B cell (primary cell): ENCODE measurements at regions not wholly inside any gene's neighbourhood (a gene's known extent, or its start where the extent isn't known, plus 50 kb on each side); places are given as distances from the start of the nearest gene placed in this dataset.

Source experiments
- ATAC-seq: fragments of 200-7000 bp; cut with Tn5 transposase; one replicate; pipeline ENCODE4 v1.10.0; 2021; ENCODE audit warnings: low read depth, mild to moderate bottlenecking, moderate number of reproducible peaks, moderate library complexity
- CTCF ChIA-PET: fragments of 350-600 bp; sonication (Branson Sonifier 250); formaldehyde crosslinking; loops from one replicate; lab custom pipeline; 2021; ENCODE audit warnings: antibody characterized with exemption, inconsistent platforms; lab: Charles Lee
- POLR2A ChIA-PET: fragments of 350-600 bp; sonication (Branson Sonifier 250); formaldehyde crosslinking; loops from one replicate; lab custom pipeline; 2021; ENCODE audit warnings: antibody characterized with exemption; lab: Charles Lee
- DNase-seq: peaks from one replicate; pipeline ENCODE4 v3.0.0; 2013
- H2AFZ ChIP-seq: 2 replicates; pipeline ENCODE4 v1.6.1; 2012; ENCODE audit warnings: mild to moderate bottlenecking, low read depth, low read length; ENCODE audit not compliant: insufficient read depth, poor library complexity, severe bottlenecking
- H3K27ac ChIP-seq, 2 donors: 1 replicate in 1 of 2; 2 replicates in 1 of 2; pipeline ENCODE4 v1.5.1; 2012 to 2013; ENCODE audit warnings: low read length in 2 of 2, mild to moderate bottlenecking in 2 of 2, moderate library complexity in 1 of 2
- H3K27me3 ChIP-seq, 4 experiments: fragments of 200-600 bp in 1 of 4; sonication (generic) in 1 of 4; replicated peaks in 1 of 4; 1 replicate in 2 of 4; 2 replicates in 2 of 4; pipeline versions ENCODE4 v1.6.1 to v1.7.0; 2013 to 2016; ENCODE audit warnings: low read length in 3 of 4, mild to moderate bottlenecking in 2 of 4, mixed read lengths in 1 of 4, moderate library complexity in 1 of 4; ENCODE audit not compliant: insufficient read depth in 4 of 4, control insufficient read depth in 3 of 4; ENCODE audit errors: control extremely low read depth in 1 of 4
- H3K36me3 ChIP-seq, 2 experiments: replicated peaks in 1 of 2; 1 replicate in 1 of 2; 2 replicates in 1 of 2; pipeline versions ENCODE4 v1.6.1 to v1.7.1; 2013; ENCODE audit warnings: low read length in 1 of 2; ENCODE audit not compliant: insufficient read depth in 2 of 2, control insufficient read depth in 1 of 2; ENCODE audit errors: control extremely low read depth in 1 of 2, extremely low read depth in 1 of 2
- H3K4me1 ChIP-seq, 2 donors: fragments of 200-600 bp in 1 of 2; sonication (generic) in 1 of 2; 1 replicate in 1 of 2; 2 replicates in 1 of 2; pipeline versions ENCODE4 v1.5.1 to v1.6.1; 2013 to 2017; ENCODE audit warnings: low read length in 2 of 2; ENCODE audit not compliant: control insufficient read depth in 2 of 2, insufficient read depth in 2 of 2
- H3K4me2 ChIP-seq: replicated peaks from 2 replicates; pipeline ENCODE3; 2012; ENCODE audit warnings: mild to moderate bottlenecking, low read depth, low read length; ENCODE audit not compliant: poor library complexity, severe bottlenecking
- H3K4me3 ChIP-seq, 5 experiments: fragments of 200-600 bp in 1 of 5; sonication (generic) in 1 of 5; 1 replicate in 3 of 5; 2 replicates in 2 of 5; pipeline versions ENCODE4 v1.5.1 to v1.7.0; 2011 to 2016; ENCODE audit warnings: low read length in 4 of 5, mild to moderate bottlenecking in 4 of 5, low read depth in 2 of 5, control low read depth in 1 of 5, moderate library complexity in 1 of 5; ENCODE audit not compliant: insufficient read depth in 1 of 5; ENCODE audit errors: control extremely low read depth in 1 of 5, extremely low read depth in 1 of 5
- H3K79me2 ChIP-seq: fragments of 200-600 bp; sonication (generic); one replicate; pipeline ENCODE4 v1.6.0; 2016; ENCODE audit warnings: low read length; ENCODE audit not compliant: control insufficient read depth, insufficient read depth
- H3K9ac ChIP-seq: fragments of 200-600 bp; sonication (generic); 2 replicates; pipeline ENCODE4 v1.6.1; 2017; ENCODE audit warnings: mild to moderate bottlenecking, low read length, moderate library complexity
- H3K9me3 ChIP-seq, 3 donors: one replicate each; pipeline versions ENCODE4 v1.6.1 to v1.7.1; 2013; ENCODE audit warnings: low read length in 2 of 3; ENCODE audit not compliant: control insufficient read depth in 2 of 3, insufficient read depth in 1 of 3; ENCODE audit errors: control extremely low read depth in 1 of 3
- H4K20me1 ChIP-seq: 2 replicates; pipeline ENCODE4 v1.6.0; 2012; ENCODE audit warnings: mild to moderate bottlenecking, low read length; ENCODE audit not compliant: insufficient read depth, control insufficient read depth, poor library complexity, severe bottlenecking
- H3K27ac Mint-ChIP-seq: one replicate; pipeline ENCODE4 v1.8.0; 2021; ENCODE audit warnings: mixed read lengths
- H3K27me3 Mint-ChIP-seq: one replicate; pipeline ENCODE4 v1.8.0; 2021; ENCODE audit warnings: mixed read lengths
- H3K4me1 Mint-ChIP-seq: one replicate; pipeline ENCODE4 v1.8.0; 2021; ENCODE audit warnings: mixed read lengths
- H3K4me3 Mint-ChIP-seq: one replicate; pipeline ENCODE4 v1.8.0; 2021; ENCODE audit warnings: mixed read lengths
- H3K9me3 Mint-ChIP-seq: one replicate; pipeline ENCODE4 v1.8.0; 2022; ENCODE audit warnings: mixed read lengths; ENCODE audit not compliant: insufficient read depth
- EZH2 ChIP-seq: IDR thresholded peaks from 2 replicates; pipeline ENCODE4 v1.6.1; 2012; ENCODE audit warnings: borderline replicate concordance, low read depth, mild to moderate bottlenecking, moderate library complexity, low read length; ENCODE audit not compliant: insufficient read depth, poor library complexity, severe bottlenecking
- WGBS: methylation state at CpG from one replicate; pipeline ENCODE4 v1.1.5; 2013; ENCODE audit warnings: missing lambda C conversion rate; ENCODE audit not compliant: insufficient coverage; 5-methylcytosine and 5-hydroxymethylcytosine counted together
- intact Hi-C: fragments of 100-400 bp; cut with micrococcal nuclease; formaldehyde crosslinking; loops from one replicate; pipeline ENCODE4 v1.10.0; 2022
- TF ChIP-seq, protein P1 (sequence below): fragments of 200-600 bp; IDR thresholded peaks from one replicate; pipeline ENCODE4 v1.8.0; 2022; ENCODE audit warnings: antibody characterized with exemption, mild to moderate bottlenecking

DNA sequence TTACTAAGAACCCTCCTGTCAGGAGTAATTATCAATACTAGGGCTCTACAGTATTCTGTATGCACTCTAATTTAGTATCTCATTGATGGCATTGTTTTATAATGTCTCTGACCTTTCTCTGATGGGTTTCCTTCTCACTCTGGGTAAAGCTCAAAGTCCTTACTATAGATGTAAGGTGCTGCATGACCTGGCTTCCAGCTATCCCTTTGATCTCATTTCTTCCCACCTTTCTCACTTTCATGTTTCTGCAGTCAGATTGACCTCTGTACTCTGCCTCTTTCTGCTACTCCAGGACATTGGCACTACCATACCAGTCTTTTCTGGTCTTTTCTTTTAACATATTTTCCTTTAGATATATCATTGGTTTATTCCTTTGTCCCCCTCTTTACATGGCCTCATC, 2332.8 kb upstream of the C9orf72 start:
- no peaks in the 10 kb centered on the region for H3K36me3 ChIP-seq
- H2AFZ ChIP-seq = no peak overlapping the region
- H3K79me2 ChIP-seq = no peaks in the 10 kb centered on the region
- no peak overlapping the region for H3K4me3 ChIP-seq
- no peaks in the 10 kb centered on the region for H4K20me1 ChIP-seq
- intact Hi-C loops = no loop called here
- H3K9me3 ChIP-seq = no peaks in the 10 kb centered on the region
- H3K9ac ChIP-seq = no peak overlapping the region
- DNase-seq (no peak), ATAC-seq (no peak)
- no peaks in the 10 kb centered on the region for H3K4me1 Mint-ChIP-seq
- ChIA-PET POLR2A (no interaction called here), CTCF (no interaction called here)
- H3K27ac Mint-ChIP-seq = no peak overlapping the region
- no peaks in the 10 kb centered on the region for H3K4me1 ChIP-seq
- no peaks in the 10 kb centered on the region for H3K27me3 ChIP-seq
- no peak for TF ChIP-seq EZH2
- TF ChIP-seq, protein P1, sequence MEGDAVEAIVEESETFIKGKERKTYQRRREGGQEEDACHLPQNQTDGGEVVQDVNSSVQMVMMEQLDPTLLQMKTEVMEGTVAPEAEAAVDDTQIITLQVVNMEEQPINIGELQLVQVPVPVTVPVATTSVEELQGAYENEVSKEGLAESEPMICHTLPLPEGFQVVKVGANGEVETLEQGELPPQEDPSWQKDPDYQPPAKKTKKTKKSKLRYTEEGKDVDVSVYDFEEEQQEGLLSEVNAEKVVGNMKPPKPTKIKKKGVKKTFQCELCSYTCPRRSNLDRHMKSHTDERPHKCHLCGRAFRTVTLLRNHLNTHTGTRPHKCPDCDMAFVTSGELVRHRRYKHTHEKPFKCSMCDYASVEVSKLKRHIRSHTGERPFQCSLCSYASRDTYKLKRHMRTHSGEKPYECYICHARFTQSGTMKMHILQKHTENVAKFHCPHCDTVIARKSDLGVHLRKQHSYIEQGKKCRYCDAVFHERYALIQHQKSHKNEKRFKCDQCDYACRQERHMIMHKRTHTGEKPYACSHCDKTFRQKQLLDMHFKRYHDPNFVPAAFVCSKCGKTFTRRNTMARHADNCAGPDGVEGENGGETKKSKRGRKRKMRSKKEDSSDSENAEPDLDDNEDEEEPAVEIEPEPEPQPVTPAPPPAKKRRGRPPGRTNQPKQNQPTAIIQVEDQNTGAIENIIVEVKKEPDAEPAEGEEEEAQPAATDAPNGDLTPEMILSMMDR = no peak
- no peaks in the 10 kb centered on the region for H3K27me3 Mint-ChIP-seq
- H3K4me2 ChIP-seq = no peak overlapping the region
- H3K4me3 Mint-ChIP-seq = no peak overlapping the region
- H3K27ac ChIP-seq = no peak overlapping the region
- H3K9me3 Mint-ChIP-seq = peaks cover 2% of the 10 kb centered on the region

DNA sequence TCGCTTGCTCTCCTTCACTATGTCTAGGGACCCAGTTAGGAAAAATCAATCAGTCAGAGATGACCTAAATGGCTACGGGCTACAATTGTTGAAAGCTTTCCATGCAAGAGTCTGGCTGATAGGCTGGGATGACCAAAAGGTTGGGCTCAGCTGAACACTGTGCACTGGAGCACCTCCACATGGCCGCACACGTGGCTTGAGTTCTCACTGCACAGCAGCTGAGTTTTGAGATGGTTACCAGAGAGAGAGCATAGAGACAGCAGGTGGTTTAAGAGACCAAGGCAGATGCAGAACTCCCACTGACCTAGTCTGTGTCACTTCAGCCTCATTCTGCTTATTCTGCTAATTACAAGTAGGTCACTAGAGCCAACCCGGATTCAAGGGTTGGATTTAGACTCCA, 2354.8 kb upstream of the C9orf72 start:
- DNase-seq (no peak), ATAC-seq (no peak)
- no peak overlapping the region for H3K4me3 Mint-ChIP-seq
- Histone ChIP-seq H3K27me3 (no peaks in the 10 kb centered on the region), H3K27ac (no peak overlapping the region), H3K4me3 (no peak overlapping the region), H2AFZ (no peak overlapping the region), H3K9me3 (no peaks in the 10 kb centered on the region), H3K36me3 (no peaks in the 10 kb centered on the region), H3K9ac (no peak overlapping the region), H3K4me1 (no peaks in the 10 kb centered on the region), H3K79me2 (no peaks in the 10 kb centered on the region), H3K4me2 (no peak overlapping the region), H4K20me1 (no peaks in the 10 kb centered on the region)
- TF ChIP-seq EZH2 = no peak
- TF ChIP-seq, protein P1 = no peak
- H3K27ac Mint-ChIP-seq = no peak overlapping the region
- no peaks in the 10 kb centered on the region for H3K27me3 Mint-ChIP-seq
- CTCF ChIA-PET = no interaction called here
- POLR2A ChIA-PET = no interaction called here
- peaks cover 7% of the 10 kb centered on the region for H3K9me3 Mint-ChIP-seq
- intact Hi-C loops = no loop called here
- no peaks in the 10 kb centered on the region for H3K4me1 Mint-ChIP-seq
- WGBS = 86% methylated on average over 4 of the region's 5 CpGs
